Right kidney (tissue), 1 donor: ENCODE measurements at regions not wholly inside any gene's neighbourhood (a gene's known extent, or its start where the extent isn't known, plus 50 kb on each side); places are given as distances from the start of the nearest gene placed in this dataset.

Experiments
- DNase-seq: peaks from one replicate; pipeline ENCODE4 v3.0.0-alpha.2; 2016

DNA sequence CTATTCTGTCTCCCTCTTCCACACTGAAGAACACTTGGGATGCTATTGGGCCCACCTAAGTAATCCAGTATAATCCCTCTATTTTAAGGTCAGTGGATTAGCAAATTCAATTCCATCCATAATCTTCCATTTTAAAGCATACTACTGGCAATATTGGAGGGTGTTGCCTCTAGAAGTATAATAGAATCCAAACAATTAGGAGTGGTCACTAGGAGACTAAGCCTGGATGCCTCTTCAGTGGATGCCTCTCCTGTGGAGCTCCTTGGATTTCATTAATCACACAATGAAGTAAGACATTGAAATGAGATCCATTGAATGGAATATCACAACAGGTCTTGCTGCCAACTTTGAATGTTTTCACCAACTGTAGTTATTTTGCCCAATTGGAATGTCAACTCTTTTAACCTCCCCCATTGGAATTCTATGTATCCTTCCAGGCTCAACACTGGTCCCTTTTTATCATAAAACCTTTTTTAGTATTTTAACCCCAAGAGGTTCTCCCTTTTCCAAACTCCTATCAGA, 311.6 kb downstream of the PLK2 start:
- DNase-seq, result no peak

DNA sequence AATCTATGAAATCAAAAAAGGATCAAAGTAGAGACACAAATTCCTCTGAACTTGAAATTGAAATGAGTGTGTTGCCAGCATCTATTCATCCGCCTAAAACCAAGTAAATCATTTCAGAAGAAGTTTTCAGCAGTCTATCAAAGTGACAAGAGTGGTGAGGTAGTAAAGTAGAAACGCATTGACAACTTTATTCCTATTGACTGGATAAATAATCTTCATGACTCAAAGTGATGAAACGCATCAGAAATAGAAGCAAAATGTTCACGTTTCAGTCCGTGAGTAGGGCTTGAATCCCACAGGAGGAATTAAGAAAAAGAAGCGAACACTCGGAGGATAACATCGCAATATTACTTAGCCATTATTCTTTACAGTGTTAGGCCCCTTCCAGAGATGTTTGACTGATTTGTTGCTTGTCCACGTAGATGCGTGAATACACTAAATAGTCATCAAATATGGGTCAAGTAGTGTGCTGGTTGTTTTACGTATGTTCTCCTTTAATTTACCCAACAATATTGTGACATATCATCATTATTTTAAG, 314.4 kb downstream of the PLK2 start:
- no peak for DNase-seq

DNA sequence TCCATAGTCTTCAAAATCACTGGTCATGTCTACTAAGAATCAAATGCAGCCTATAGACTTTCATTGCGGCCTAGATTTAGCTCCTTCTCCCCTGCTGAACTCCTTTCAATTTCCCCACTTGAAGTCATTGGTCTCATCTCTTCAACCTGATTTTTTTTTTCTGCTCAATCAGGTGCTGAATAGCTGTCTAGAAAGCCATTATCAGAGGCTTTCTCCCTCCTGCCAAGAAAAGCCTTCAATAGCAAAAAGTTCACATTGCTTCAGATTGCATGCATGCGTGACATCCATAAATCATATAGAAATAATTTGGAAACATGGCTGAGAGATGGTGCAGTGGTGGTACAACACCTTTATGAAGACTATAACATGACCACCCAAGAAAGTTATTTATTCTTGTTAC, 316.2 kb downstream of the PLK2 start:
- no peak for DNase-seq

DNA sequence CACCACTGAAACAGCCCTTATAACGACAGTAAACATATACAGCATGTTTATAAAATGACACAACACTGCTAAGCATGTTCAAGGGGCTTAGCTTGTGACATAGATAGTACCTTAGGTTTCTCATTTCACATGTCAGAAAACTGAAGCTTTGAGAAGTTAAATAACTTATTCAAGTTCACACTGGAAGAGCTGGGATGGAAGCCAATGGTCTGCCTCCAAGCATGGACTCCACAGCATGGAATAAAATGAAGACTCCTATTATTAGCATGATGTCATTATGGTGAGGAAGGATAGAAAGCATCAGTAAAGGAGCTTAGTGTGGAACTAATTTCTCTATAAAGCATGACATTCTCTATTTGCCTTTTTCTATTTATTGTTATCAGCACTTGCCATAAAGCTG, 316.7 kb downstream of the PLK2 start:
- no peak for DNase-seq

DNA sequence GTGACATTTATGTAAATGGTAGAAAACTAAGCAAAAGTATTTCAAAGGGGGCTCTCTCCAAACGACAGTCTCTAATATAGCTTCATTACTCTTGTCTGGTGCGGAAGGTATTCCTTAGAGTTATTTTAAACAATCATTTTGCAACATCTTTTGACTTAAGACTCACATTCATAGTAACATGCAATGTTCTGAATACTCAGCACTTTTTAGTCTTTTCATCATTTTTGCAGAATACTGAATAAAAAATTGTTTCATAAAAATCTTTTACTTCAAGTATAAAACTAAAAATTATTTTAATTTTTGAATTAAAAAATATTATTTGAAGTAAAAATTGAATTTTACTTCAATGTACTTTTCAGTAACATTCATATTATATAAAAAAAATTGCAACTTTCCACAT, 321.1 kb downstream of the PLK2 start:
- no peak for DNase-seq

DNA sequence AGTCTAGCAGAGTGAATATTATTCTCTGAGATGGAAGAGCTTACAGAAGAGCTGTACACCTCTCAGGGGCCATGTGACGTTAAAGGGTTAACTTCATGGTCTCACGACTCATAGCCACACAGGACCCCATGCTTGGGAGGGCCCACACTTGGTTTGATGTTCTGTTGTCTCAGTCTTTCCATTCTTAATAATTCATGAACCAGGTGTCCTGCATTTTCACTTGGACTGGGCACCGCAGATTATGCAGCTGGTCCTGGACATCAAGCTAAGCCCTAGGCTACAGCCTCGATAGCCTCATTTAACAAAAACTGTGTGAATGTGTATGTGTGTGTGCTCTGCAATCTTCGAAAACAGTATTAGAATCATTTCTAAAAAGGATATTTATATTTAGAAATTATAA, 323.5 kb downstream of the PLK2 start:
- no peak for DNase-seq

DNA sequence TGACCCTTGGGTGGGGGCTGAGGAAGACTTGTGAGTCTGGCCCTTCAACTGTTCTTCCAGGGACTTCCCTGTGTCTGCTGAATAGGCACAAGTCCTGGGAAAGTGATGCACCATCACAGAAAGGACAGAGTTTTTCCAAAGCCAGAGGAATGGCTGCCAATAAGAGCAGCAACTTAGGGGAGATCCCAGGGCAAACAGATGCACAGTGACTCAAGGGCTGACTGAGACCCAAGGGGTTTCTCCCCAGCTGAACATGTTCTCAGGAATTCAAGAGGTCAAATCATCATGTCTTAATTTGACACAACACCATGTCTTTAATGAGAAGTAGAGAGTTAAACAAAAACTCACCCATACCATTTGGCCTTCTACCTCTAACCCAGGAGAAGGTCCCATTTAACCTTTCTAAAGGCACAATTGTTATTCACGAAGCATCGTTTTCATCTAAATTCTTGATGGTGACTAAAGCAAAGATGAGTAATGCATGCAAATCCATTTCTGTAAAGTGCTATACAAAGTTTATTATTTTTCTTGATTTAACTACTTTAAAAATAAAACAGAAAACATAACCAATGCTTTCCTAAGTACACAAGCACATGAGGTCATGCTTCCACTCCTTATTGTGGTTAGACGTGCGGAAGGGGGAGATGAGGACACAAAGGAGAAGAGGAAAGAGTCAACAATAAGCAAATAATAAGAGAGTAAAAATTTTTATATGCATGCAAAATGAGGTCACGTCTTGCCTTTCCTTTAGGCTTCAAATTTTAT, 324.1 kb downstream of the PLK2 start:
- no peak for DNase-seq

DNA sequence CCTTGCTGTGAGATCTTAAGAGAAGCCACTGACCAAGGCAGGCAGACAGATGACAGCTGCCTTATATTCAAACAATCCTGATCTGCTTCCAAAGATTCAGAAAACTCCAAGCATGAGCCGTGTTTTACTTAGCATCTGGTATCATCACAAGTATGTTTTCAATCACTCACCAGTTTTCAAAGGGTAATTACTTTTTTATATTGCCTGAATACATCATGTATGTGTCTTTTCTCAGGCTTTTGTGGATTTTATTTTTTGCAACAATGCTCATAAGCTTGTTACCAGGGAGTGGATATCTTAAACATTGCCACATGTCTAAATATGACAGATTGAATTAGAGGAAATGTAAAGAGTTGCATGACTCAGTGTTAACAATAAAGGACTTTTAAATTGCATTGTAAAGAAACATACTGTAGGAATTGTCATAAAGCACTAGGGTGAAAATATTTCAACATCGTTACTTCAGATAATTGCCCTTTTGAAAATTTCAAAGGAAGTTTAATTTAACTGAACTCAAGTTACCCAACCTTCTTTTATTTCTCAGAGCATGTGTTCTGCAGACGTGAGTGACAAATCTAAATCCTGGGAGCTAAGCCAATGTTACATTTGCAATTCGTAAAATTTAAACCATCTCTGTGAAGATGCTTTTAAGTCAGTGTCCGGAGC, 326.1 kb downstream of the PLK2 start:
- DNase-seq, result no peak

DNA sequence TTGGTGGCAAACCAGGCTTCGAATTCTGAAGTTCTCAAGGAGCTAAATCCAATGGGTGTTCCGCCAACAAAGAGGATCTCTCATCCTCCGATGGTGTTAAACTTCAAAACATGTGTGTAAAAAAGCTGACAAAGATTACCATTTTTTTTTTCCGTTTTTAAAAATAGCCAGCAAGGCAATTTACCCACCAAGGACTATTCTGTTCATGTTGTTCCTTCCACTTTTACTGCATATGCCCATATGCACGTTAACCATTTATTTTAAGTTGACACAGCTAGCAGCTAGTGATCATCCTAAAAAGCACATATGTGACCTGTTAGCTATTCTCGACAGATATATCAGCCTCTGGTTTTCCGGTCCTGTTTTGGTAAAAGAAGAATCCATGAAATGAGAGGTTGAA, 326.7 kb downstream of the PLK2 start:
- no peak for DNase-seq

DNA sequence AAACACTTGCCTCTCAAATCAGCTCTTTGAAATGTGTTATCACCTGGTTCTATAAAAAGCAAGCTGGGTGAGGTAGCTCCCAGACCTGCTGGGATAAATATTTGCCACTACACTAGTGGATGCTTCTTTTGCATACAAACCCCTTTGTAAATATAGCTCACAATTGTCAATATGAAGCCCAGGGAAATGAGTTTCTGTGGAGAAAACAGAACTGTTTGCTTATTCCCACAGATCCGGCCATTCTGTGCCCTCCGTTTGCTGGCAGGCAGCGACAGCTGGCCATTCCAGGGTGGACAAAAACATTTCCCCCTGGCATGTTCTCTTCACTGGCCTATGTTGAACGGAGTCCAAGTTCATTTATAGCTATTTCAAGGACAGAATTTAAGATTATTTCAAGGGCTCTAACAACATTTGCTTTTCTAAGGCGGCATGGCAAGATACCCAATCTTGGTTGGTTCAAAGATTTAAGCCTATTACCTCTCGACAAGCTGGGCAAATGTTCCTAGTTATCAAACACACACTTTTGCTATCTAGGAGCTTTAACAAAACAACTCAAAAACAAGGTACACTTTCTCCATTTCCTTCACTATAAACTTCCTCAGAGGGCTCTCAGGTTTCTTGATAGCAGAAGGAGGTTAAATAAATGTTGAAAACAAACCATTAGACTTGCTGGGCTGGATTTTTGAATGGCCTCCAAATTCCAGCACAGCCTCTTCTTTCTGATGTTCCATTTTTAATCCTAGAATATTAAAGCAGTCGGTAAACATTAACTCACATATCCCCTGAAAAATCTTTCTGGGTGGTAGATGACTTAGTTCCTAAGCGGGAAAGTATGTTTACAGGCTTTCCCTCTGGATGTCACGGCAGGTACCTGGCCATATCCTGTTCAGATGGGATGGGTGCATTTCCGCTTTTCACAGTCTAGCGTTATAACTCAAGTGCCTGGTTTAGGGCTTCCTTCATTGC, 332.3 kb downstream of the PLK2 start:
- no peak for DNase-seq

DNA sequence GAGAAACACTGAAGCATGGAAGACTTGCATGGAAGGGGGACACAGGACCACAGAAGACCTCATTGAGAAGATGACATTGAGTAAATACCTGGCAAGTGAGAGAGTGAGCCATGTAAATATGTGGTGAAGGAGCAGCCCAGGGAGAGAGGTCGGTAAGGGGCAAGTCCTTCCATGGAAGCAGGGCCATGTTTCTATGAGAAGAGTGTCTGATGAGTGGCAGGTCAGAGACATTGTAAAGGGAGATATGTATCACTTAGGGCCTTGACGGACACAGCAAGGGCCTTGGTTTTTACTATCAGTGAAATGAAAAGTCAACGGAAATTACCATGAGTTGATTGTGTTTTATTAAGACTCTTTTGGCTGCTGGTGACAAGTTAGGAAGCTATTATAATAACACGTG, 336.4 kb downstream of the PLK2 start:
- no peak for DNase-seq

DNA sequence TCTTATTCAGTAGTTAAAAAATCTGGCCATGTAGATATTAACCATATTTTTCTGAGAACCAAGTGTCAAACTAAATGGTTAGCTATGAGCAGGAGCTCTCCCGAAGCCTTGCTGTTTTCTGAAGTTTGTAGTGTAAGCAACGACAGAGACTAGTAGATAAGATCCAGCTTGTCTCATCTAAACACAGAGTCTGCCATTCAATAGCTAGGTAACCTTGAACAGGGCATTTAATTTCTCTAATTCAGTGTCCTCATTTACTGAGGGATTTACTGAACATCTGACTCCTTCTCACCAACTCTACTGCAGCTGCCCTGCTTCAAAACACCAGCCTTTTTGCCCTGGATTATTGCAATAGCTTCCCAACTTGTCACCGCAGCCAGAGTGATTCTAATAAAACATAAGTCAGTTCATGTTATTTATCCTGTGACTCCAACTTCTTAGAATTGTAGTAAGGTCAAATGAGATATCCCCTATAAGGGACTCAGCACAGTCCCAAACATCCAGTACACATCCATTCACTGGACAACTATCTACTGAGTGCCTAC, 337.0 kb downstream of the PLK2 start:
- DNase-seq, result no peak

DNA sequence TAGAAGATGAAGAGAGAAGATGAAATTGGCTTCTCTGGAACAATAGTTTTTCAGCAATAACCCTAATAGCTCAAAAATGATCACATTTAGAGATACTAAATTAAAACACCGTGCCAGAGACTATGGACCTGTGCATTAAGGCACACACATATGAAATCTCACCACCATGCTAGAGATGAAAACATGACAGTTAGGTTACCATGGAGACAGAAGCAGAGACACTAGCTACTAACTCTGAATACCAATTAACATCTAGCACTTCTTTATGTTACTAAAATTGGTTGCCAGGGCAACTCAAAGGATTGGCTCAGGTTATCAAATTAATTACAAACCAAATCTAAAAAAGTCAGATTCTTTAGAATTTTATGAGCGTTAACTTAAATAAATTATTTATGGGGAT, 337.7 kb downstream of the PLK2 start:
- DNase-seq, result no peak

DNA sequence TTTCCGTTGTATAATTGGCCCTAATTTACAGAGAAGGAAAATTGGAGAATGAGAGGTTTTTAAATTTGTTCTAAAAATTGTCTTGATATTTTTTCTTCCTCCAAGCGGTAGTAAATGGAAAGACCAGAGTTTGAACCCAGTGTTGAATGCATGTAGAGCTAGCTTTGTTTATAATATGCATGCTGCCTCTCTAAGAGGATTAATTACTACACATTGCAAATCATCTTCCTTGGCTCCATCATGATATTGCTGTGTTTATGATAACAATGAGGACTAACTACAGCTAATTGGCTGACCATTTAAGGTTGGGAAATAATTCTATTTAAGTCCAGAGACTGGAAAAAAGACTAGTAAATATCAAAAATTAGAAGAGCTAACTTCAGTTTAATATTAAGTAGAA, 338.5 kb downstream of the PLK2 start:
- no peak for DNase-seq

DNA sequence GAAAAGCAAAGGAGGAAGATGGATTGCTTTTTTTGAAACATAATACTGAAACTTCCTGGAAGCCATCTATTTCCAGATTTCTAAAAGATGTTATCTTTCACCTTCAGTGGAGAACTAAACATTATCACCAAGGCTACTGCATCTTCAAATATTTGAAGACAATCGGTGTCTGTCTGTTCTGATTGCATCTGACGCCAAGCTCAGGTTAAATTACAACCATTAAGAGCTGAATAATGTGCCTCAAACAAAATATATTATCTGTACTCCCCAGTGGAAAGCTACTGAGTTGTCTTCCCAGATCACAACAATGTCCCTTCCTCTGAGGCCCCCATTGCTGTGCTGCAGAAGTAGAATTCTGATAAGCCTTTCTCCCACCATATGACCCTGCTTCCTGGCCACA, 342.3 kb downstream of the PLK2 start:
- DNase-seq, result no peak

DNA sequence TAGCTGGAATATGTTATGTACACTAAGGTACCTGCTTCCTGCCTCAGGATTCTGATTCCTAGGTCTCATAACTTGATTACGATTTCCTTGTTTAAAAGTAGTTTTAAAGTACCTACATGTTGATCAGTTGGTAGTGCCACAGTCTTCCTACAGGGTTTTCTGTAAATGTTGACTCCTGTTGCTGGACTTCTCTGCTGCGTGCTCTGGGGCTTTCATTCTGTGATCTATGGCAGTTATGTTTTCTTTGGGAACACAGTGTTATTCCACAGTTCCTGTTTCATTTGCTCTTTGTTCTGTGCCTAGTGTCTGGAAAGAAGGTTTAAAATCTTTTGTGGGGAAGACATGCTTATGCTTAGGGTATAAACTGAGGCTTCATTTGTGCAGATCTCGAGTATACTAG, 343.5 kb downstream of the PLK2 start:
- DNase-seq, result no peak

DNA sequence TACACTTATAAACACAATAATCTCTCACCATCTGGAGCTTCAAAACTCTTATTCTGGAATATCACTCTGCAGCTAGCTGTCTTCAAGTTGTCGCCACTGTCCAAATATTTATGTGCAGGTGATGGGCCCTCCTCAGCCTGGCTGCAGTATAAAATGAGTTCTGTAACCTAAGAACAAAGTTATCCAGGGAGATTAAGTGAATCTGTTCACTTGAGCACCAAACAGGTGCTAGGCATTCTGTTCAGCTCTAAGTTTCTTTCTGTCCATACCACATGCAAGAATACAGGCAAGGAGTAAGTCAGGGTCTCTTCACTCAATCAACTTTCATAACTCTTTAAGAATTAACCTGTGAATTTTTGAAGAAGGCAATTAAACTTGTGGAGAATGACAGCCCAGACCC, 344.1 kb downstream of the PLK2 start:
- DNase-seq, result no peak

DNA sequence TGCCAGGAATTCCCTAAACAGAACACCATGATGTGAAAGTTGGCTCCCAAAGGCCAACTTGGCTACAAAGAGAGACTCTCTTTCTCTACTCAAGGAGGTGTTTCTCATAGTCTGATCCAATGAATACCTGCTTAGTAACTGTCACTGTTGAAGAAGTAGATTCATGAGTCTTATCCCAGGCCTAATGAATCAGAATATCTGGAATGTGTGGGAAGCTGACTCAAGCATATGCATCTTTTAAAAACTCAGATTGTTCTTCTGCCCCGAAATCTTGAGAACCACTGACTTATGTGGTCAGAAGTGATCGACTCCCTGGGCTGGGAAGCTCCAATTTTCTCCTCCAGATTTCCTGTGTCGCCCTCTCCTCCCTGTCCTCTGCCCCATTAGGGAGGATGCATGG, 345.6 kb downstream of the PLK2 start:
- no peak for DNase-seq

DNA sequence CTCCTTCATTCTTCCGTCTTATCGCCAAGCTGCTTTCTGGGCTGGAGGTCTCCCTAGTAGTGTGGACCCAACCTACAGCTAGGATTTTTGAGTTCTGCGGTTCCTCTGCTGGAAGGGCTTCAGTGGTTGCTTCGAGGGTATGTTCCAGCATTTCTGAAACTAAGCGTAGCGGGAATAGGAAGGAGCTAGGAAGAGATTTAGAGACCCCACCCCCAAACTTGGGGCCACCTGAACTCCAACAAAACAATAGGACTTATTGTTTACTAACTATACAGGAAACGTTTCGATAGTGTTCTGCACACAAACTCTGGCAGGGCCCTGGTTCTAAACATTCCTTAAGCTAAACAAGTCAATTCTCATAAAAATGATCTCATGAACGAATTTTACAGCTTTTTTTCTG, 346.7 kb downstream of the PLK2 start:
- no peak for DNase-seq

DNA sequence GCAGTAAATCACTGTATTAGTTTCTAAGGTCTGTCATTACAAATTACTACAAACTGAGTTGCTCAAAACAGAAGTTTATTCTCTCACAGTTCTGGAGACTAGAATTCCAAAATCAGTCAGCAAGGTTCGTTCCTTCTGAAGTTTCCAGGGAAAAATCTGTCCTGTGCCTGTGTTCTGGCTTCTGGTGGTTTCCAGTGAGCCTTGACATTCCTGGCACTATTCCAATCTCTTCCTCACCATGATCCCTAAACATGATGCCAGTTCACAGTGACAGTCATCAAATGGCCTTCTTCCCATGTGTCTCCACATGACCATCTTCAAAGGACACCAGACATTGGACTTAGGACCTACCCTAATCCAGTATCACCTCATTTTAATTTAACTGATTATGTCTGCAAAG, 351.4 kb downstream of the PLK2 start:
- no peak for DNase-seq

DNA sequence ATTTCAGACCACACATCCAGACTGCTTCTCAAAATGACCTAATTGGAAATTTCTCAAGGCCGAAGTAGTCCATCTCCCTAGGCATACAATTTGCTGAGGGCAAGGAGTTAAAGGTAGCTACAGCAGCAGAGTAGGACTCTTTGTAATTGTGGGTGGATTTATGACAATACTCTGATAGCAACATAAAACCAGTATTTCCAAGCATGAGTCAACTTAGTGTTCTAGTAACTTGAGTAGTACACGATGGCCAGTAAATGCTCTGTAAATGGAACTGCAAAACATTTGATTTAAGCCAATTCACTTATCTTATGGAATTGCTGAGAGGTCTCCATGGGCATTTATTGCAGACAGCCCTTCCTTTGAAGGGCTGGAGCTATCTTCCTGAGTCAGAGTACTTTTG, 352.2 kb downstream of the PLK2 start:
- DNase-seq, result no peak

DNA sequence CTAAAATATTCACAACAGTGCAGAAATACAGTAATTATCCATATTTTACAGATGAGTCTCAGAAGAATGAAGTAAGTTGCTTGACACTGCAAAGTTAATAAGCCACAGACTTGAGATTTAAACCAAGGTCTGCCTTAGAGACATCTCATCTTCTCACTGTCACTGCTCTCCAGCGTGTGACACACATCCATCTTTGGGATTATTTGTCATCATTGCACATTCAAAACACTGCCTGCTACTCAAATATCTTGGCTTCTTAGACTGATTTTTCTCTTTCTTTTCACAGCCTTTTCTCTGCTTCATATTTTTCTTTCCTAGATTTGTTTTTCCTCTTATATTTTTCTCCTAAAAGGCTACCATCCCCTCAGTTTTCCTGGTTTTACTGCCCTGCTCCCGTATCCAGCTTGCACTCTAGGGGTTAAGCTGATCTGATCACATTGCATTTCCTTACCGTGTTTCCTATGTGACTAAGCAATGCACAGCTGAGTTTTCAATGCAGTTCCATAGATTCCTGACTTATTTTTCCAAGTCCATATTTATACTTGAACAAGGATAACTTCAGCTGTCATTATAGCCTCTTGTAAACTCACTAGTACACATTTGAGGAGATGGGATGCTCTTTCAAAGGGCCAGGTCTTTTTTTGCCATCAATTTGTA, 353.0 kb downstream of the PLK2 start:
- no peak for DNase-seq
